ENCODE measurements at regions not wholly inside any gene's neighbourhood (a gene's known extent, or its start where the extent isn't known, plus 50 kb on each side); places are given as distances from the start of the nearest gene placed in this dataset.

GRCh38 chr2:48860380-48860779 lies 104.9 kb upstream of the LHCGR start:
- no peak overlapping the region for H2BK15ac ChIP-seq (ENCODE audit: low read depth, low read length)
- no peak overlapping the region for H4K5ac ChIP-seq (ENCODE audit: insufficient read length, low read depth, low read length)
- no peaks in the 10 kb centered on the region for H3K9me3 ChIP-seq (ENCODE audit: control insufficient read depth, low read depth, low read length)
- H4K91ac ChIP-seq (ENCODE audit: insufficient read length, low read depth, low read length) = no peak overlapping the region
- no peak overlapping the region for H3K4ac ChIP-seq (ENCODE audit: low read depth, low read length)
- H3K79me2 ChIP-seq (ENCODE audit: insufficient read depth, low read length) = no peaks in the 10 kb centered on the region
- H3K79me1 ChIP-seq (ENCODE audit: insufficient read depth, low read depth, low read length, poor library complexity, severe bottlenecking) = no peaks in the 10 kb centered on the region
- no peak overlapping the region for H3K9ac ChIP-seq (ENCODE audit: extremely low read depth, insufficient read length, low read length)
- peaks cover 3% of the 10 kb centered on the region; the same call in 1 of the 2 replicates for H3K4me1 ChIP-seq (ENCODE audit: insufficient read depth, low read length)
- H4K20me1 ChIP-seq (ENCODE audit: control insufficient read depth, insufficient read depth, insufficient read length) = no peaks in the 10 kb centered on the region
- no peak for TF ChIP-seq CTCF (conservative IDR thresholded peaks at IDR 0.05)
- no peak overlapping the region for H3T11ph ChIP-seq (ENCODE audit: low read length)
- H3K23ac ChIP-seq (ENCODE audit: insufficient read length, low read depth, low read length) = no peak overlapping the region
- no peak overlapping the region for H3K56ac ChIP-seq (ENCODE audit: insufficient read length, low read depth, low read length)
- no peaks in the 10 kb centered on the region for H3K9me3 Mint-ChIP-seq
- H3K23me2 ChIP-seq (ENCODE audit: insufficient read length, low read depth, low read length, poor library complexity, severe bottlenecking) = no peaks in the 10 kb centered on the region
- no CpG with 5 or more reads among the region's 2 CpGs for WGBS (ENCODE audit: extremely low coverage, insufficient read length, low lambda C conversion rate)
- H2BK12ac ChIP-seq (ENCODE audit: insufficient read length, low read depth, low read length) = no peak overlapping the region
- H2BK120ac ChIP-seq (ENCODE audit: low read depth, low read length, poor library complexity, severe bottlenecking) = no peak overlapping the region
- DNase-seq = no peak
- H3K18ac ChIP-seq (ENCODE audit: insufficient read length, low read depth, low read length) = no peak overlapping the region
- H3K4me1 Mint-ChIP-seq = peaks cover 7 to 9% of the 10 kb centered on the region in 2 experiments
- no peak overlapping the region for H3K27ac ChIP-seq (ENCODE audit: insufficient read length, low read depth, low read length)
- H3K27me3 ChIP-seq (ENCODE audit: insufficient read depth, low read length) = no peaks in the 10 kb centered on the region
- H3K4me2 ChIP-seq (ENCODE audit: insufficient read depth, insufficient read length, low read length) = no peak overlapping the region
- H2BK20ac ChIP-seq (ENCODE audit: low read depth, low read length, poor library complexity, severe bottlenecking) = no peak overlapping the region
- no peaks in the 10 kb centered on the region; a peak in 1 of 7 replicates for H3K36me3 Mint-ChIP-seq (ENCODE audit: insufficient read depth in 1 of 3, low read depth in 3 of 3)
- H3K14ac ChIP-seq (ENCODE audit: insufficient read depth, low read length) = no peak overlapping the region
- H2BK5ac ChIP-seq (ENCODE audit: insufficient read length, low read length) = no peak overlapping the region
- no peak overlapping the region for H3K4me3 Mint-ChIP-seq
- H3K27me3 Mint-ChIP-seq (ENCODE audit: low read depth) = no peaks in the 10 kb centered on the region
- no peak overlapping the region for H3K27ac Mint-ChIP-seq
- H2AK5ac ChIP-seq (ENCODE audit: insufficient read length, low read length) = no peak overlapping the region
- H2AFZ ChIP-seq (ENCODE audit: low read length) = no peak overlapping the region
- H4K8ac ChIP-seq (replicated peaks; ENCODE audit: insufficient read length, low read depth, low read length) = no peak overlapping the region
